Fibroblast of upper back skin (primary cell): ENCODE measurements at regions not wholly inside any gene's neighbourhood (a gene's known extent, or its start where the extent isn't known, plus 50 kb on each side); places are given as distances from the start of the nearest gene placed in this dataset.

ENCODE experiments used
- DNase-seq: peaks from one replicate; pipeline ENCODE4 v3.0.0-alpha.2; 2013

- no peak for DNase-seq
Measured at GRCh38 chr3:65109966-65110500, 422.2 kb upstream of the ADAMTS9 start.

- DNase-seq, result peak; percentile 17
Measured at GRCh38 chr3:65107174-65107573, 419.4 kb upstream of the ADAMTS9 start.

GRCh38 chr3:65101450-65101849, 413.6 kb upstream of the ADAMTS9 start:
- no peak for DNase-seq

- no peak for DNase-seq
Measured at GRCh38 chr3:65098400-65098799, 410.6 kb upstream of the ADAMTS9 start.

GRCh38 chr3:65096110-65096745, 408.4 kb upstream of the ADAMTS9 start:
- DNase-seq, result no peak

GRCh38 chr3:65094723-65095122, 406.9 kb upstream of the ADAMTS9 start:
- peak; percentile 10 for DNase-seq

GRCh38 chr3:65093641-65094040, 405.8 kb upstream of the ADAMTS9 start:
- no peak for DNase-seq

GRCh38 chr3:65091565-65091964, 403.8 kb upstream of the ADAMTS9 start:
- no peak for DNase-seq

GRCh38 chr3:65083240-65083639, 395.4 kb upstream of the ADAMTS9 start:
- DNase-seq, result no peak

- no peak for DNase-seq
Measured at GRCh38 chr3:65081536-65081935, 393.7 kb upstream of the ADAMTS9 start.

GRCh38 chr3:65080432-65080831, 392.6 kb upstream of the ADAMTS9 start:
- DNase-seq, result no peak

- DNase-seq, result no peak
Measured at GRCh38 chr3:65079560-65079959, 391.8 kb upstream of the ADAMTS9 start.

- no peak for DNase-seq
Measured at GRCh38 chr3:65078748-65079147, 390.9 kb upstream of the ADAMTS9 start.

- DNase-seq, result no peak
Measured at GRCh38 chr3:65077124-65077523, 389.3 kb upstream of the ADAMTS9 start.

- DNase-seq, result no peak
Measured at GRCh38 chr3:65070968-65071367, 383.2 kb upstream of the ADAMTS9 start.

GRCh38 chr3:65060904-65061303, 373.1 kb upstream of the ADAMTS9 start:
- no peak for DNase-seq

- DNase-seq, result no peak
Measured at GRCh38 chr3:65052101-65052500, 364.3 kb upstream of the ADAMTS9 start.

GRCh38 chr3:65048151-65048550, 360.4 kb upstream of the ADAMTS9 start:
- DNase-seq, result no peak

- DNase-seq, result no peak
Measured at GRCh38 chr3:65045138-65045537, 357.3 kb upstream of the ADAMTS9 start.

GRCh38 chr3:65044401-65044800, 356.6 kb upstream of the ADAMTS9 start:
- DNase-seq, result no peak

GRCh38 chr3:65042675-65043074, 354.9 kb upstream of the ADAMTS9 start:
- no peak for DNase-seq

- peak; percentile 85 for DNase-seq
Measured at GRCh38 chr3:65039754-65040210, 352.0 kb upstream of the ADAMTS9 start.

GRCh38 chr3:65037861-65038260, 350.1 kb upstream of the ADAMTS9 start:
- DNase-seq, result peak; percentile 85

GRCh38 chr3:65035246-65035645, 347.4 kb upstream of the ADAMTS9 start:
- no peak for DNase-seq

GRCh38 chr3:65033576-65033975, 345.8 kb upstream of the ADAMTS9 start:
- DNase-seq, result peak; percentile 70
